ENCODE measurements at regions not wholly inside any gene's neighbourhood (a gene's known extent, or its start where the extent isn't known, plus 50 kb on each side); places are given as distances from the start of the nearest gene placed in this dataset.

DNA sequence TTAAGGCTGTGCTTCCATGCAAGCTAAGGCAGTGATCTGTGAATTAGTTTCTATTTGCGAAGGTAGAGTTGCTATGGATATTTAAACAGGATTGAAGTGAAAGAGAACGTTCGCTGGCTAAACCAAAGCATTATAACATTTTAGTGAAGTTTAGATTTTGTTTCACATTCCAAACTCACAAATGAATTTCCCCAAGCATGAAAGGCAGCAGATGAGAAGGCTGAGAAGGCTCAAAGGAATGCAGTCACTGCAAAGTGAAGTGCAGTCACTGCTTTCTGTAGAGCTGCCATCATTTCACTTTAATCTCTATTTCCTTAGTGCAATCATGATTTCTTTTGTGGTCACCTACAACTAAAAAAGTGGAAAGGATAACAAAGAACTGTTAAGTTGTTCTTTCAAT lies 334.7 kb upstream of the NR3C2 start:
- no peaks in the 10 kb centered on the region for H3K36me3 Mint-ChIP-seq (ENCODE audit: low read depth)
- no peak overlapping the region for H3K4me3 Mint-ChIP-seq
- H3K4me1 Mint-ChIP-seq (ENCODE audit: low read depth) = no peaks in the 10 kb centered on the region
- ChIA-PET CTCF (no interaction called here), POLR2A (no interaction called here)
- DNase-seq (no peak), ATAC-seq (no peak)
- H3K27me3 Mint-ChIP-seq (ENCODE audit: low read depth) = no peaks in the 10 kb centered on the region
- no peak overlapping the region for H3K27ac Mint-ChIP-seq
- H3K9me3 Mint-ChIP-seq (ENCODE audit: insufficient read depth) = no peaks in the 10 kb centered on the region

DNA sequence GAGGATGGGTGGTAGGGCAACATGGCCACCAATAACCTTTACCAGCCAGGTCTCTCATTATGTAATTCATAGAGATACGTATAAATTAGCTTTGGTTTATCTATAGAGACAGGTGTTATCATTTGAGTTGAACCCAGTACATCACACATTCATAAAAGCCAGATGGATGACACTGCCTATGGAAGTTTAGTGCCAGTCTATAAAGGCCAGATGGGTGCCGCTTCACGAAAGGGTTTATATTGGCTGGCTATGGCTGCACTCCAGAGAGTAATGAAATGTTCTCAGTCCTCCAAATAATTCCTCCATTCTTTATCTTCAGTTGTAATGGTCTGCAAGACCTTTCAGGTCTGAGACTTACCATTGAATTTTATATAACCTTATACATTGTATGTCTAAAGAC lies 331.9 kb upstream of the NR3C2 start:
- POLR2A ChIA-PET = no interaction called here
- ATAC-seq = no peak
- CTCF ChIA-PET = no interaction called here
- DNase-seq = no peak
- Mint-ChIP-seq H3K36me3 (ENCODE audit: low read depth) (no peaks in the 10 kb centered on the region), H3K4me1 (ENCODE audit: low read depth) (no peaks in the 10 kb centered on the region), H3K4me3 (no peak overlapping the region), H3K27ac (no peak overlapping the region), H3K27me3 (ENCODE audit: low read depth) (no peaks in the 10 kb centered on the region), H3K9me3 (ENCODE audit: insufficient read depth) (no peaks in the 10 kb centered on the region)

DNA sequence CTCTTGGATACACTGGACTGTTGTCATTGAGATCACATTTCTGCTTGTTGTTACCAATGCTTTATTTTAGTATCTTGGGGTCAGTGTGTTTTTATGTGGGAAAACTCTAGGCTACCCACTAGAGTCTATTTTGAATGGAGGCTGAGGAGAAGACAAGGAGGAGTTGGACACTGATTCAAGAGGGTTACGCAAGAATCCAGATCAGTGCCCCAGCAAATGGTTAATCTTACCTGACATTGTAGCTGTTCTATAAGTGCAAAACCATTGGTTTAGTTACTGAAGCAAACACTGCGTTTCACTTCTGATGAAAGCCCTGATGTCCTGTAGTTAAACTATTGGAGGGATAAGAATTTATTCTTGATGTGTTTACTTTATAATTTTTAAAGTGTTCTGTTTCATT lies 331.1 kb upstream of the NR3C2 start:
- ATAC-seq (no peak), DNase-seq (no peak)
- H3K27ac Mint-ChIP-seq = no peak overlapping the region
- ChIA-PET POLR2A (no interaction called here), CTCF (no interaction called here)
- no peaks in the 10 kb centered on the region for H3K36me3 Mint-ChIP-seq (ENCODE audit: low read depth)
- no peaks in the 10 kb centered on the region for H3K27me3 Mint-ChIP-seq (ENCODE audit: low read depth)
- H3K4me1 Mint-ChIP-seq (ENCODE audit: low read depth) = no peaks in the 10 kb centered on the region
- H3K9me3 Mint-ChIP-seq (ENCODE audit: insufficient read depth) = no peaks in the 10 kb centered on the region
- no peak overlapping the region for H3K4me3 Mint-ChIP-seq

DNA sequence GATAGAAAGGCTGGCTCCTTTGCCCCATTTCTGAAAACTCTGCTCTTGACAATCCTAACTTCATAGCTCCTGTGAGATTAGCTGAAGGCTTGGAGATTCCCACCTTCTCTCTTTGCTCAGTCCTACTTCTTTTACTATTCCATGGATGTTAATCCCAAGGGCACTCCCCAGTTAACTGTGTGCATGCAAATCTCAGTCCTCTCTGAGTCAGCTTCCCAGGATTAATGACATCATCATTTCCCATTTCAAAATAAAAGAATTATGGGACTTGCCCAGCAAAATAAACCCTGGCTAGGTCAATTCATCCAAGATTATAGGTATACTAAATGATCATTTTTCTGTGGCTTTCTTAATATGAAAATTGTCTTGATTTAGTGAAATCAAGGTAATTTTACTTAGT lies 328.6 kb upstream of the NR3C2 start:
- DNase-seq = no peak
- ChIA-PET CTCF (no interaction called here), POLR2A (no interaction called here)

DNA sequence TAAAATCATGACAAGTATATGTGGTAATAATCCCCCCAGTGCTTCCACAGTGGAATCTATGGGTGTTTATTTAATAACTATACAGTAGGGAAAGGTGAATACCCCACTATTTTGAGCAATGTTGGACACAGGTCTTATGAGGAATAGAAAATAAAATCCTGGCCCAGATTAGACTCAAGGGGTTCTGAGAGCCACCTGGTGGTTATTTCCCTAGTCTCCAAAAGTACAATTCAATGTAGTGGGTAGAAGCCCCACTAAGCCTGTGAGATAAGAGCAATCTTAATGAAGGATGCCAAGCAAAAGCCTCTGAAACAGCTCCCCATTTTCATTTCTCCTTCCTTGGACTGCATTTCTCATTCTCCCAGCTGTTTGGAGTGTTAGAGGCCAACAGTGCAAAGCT lies 328.2 kb upstream of the NR3C2 start:
- Mint-ChIP-seq H3K4me1 (ENCODE audit: low read depth) (no peaks in the 10 kb centered on the region), H3K9me3 (ENCODE audit: insufficient read depth) (no peaks in the 10 kb centered on the region), H3K36me3 (ENCODE audit: low read depth) (no peaks in the 10 kb centered on the region), H3K27ac (no peak overlapping the region), H3K27me3 (ENCODE audit: low read depth) (no peaks in the 10 kb centered on the region), H3K4me3 (no peak overlapping the region)
- CTCF ChIA-PET = no interaction called here
- ATAC-seq (no peak), DNase-seq (no peak)
- POLR2A ChIA-PET = no interaction called here

More for the DNA sequence above, 328.6 kb upstream of the NR3C2 start:
- H3K27me3 Mint-ChIP-seq (ENCODE audit: low read depth) = no peaks in the 10 kb centered on the region
- no peak for ATAC-seq
- no peaks in the 10 kb centered on the region for H3K9me3 Mint-ChIP-seq (ENCODE audit: insufficient read depth)
- no peak overlapping the region for H3K27ac Mint-ChIP-seq
- no peak overlapping the region for H3K4me3 Mint-ChIP-seq
- no peaks in the 10 kb centered on the region for H3K36me3 Mint-ChIP-seq (ENCODE audit: low read depth)
- H3K4me1 Mint-ChIP-seq (ENCODE audit: low read depth) = no peaks in the 10 kb centered on the region

DNA sequence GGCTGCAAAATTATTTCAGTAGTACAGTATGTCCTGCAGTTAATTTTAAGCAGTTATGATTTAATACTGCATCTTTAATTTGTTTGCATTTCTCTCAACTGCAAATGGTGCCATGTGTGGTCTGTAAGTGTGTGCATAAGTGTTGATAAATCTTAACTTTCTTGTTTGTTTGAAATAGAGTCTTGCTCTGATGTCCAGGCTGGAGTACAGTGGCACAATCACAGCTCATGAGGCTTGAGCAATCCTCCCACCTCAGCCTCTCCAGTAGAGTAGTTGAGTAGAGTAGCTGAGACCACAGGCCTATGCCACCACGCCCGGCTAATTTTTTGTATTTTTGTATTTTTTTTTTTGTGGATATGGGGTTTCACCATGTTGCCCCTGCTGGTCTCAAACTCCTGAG lies 322.5 kb upstream of the NR3C2 start:
- POLR2A ChIA-PET = no interaction called here
- CTCF ChIA-PET = no interaction called here
- no peaks in the 10 kb centered on the region for H3K4me1 Mint-ChIP-seq (ENCODE audit: low read depth)
- H3K4me3 Mint-ChIP-seq = no peak overlapping the region
- no peaks in the 10 kb centered on the region for H3K27me3 Mint-ChIP-seq (ENCODE audit: low read depth)
- H3K36me3 Mint-ChIP-seq (ENCODE audit: low read depth) = no peaks in the 10 kb centered on the region
- H3K9me3 Mint-ChIP-seq (ENCODE audit: insufficient read depth) = no peaks in the 10 kb centered on the region
- no peak for ATAC-seq
- no peak overlapping the region for H3K27ac Mint-ChIP-seq
- DNase-seq = no peak

DNA sequence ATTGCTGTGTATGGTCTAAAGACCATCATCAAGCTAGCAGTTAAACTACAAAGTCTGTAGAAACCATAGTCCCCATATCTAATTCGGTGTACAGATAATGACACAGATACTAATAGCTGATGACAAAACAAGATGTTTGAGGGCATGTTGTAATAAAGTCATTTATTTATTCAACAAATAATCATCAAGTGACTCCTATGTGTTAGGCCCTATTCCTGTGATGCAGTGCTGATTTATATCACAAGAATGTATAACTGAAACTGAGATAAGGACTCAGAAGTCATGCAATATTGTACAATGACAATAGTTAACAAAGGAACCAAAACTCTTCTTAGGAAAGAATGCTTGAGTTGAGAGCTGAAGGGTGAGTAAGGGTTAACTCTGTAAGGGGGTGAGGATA lies 315.0 kb upstream of the NR3C2 start:
- no peak for ATAC-seq
- POLR2A ChIA-PET = no interaction called here
- H3K4me3 Mint-ChIP-seq = no peak overlapping the region

DNA sequence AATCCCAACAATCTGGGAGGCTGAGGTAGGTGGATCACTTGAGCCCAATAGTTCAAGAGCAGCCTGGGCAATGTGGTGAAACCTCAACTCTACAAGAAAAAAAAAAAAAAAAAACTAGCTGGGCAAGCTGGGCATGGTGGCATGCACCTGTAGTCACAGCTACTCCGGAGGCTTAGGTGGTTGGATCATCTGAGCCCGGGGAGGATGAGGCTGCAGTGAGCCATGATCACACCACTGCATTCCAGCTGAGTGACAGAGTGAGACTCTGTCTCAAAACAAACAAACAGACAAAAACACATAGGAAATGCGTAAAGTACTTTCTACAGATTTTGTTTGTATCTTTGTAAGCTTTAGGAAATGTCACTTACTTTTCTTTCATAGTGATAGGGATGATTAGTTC lies 307.2 kb upstream of the NR3C2 start:
- Mint-ChIP-seq H3K27ac (no peak overlapping the region), H3K4me1 (ENCODE audit: low read depth) (no peaks in the 10 kb centered on the region), H3K4me3 (no peak overlapping the region), H3K36me3 (ENCODE audit: low read depth) (no peaks in the 10 kb centered on the region), H3K27me3 (ENCODE audit: low read depth) (no peaks in the 10 kb centered on the region), H3K9me3 (ENCODE audit: insufficient read depth) (no peaks in the 10 kb centered on the region)
- DNase-seq = no peak
- CTCF ChIA-PET = no interaction called here
- POLR2A ChIA-PET = no interaction called here
- no peak for ATAC-seq

More for the DNA sequence above, 315.0 kb upstream of the NR3C2 start:
- Mint-ChIP-seq H3K4me1 (ENCODE audit: low read depth) (no peaks in the 10 kb centered on the region), H3K27ac (no peak overlapping the region), H3K9me3 (ENCODE audit: insufficient read depth) (no peaks in the 10 kb centered on the region), H3K27me3 (ENCODE audit: low read depth) (no peaks in the 10 kb centered on the region), H3K36me3 (ENCODE audit: low read depth) (no peaks in the 10 kb centered on the region)
- CTCF ChIA-PET = no interaction called here
- no peak for DNase-seq

DNA sequence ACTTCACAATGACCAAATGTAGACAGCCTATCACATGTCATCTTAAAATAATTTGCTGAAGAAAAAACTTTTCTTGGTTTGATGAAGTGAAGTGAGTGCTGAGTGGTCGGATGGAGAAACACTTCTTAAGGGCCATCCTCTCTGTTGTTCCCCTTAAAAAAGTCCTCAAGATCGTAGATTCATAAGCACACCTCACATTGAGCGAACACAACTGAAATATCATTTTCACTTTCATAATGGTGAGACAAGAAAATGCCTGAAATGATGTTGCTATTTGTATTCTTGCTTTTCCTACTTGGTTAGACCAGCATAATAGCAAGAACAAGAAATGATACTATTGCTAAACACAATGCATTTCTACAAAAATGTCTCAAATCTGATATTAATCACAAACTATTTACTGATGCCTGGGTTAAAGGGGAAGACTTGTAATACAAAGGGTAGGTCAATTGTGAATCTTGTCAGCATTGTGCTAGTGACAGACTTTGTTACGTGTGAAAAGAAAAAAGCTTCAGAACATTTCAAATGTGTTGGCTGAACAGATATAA lies 305.6 kb upstream of the NR3C2 start:
- ChIA-PET CTCF (no interaction called here), POLR2A (no interaction called here)
- H3K27ac Mint-ChIP-seq = no peak overlapping the region
- H3K4me3 Mint-ChIP-seq = no peak overlapping the region
- no peak for DNase-seq
- no peaks in the 10 kb centered on the region for H3K4me1 Mint-ChIP-seq (ENCODE audit: low read depth)
- no peaks in the 10 kb centered on the region for H3K27me3 Mint-ChIP-seq (ENCODE audit: low read depth)
- ATAC-seq = no peak
- H3K9me3 Mint-ChIP-seq (ENCODE audit: insufficient read depth) = no peaks in the 10 kb centered on the region
- H3K36me3 Mint-ChIP-seq (ENCODE audit: low read depth) = no peaks in the 10 kb centered on the region

DNA sequence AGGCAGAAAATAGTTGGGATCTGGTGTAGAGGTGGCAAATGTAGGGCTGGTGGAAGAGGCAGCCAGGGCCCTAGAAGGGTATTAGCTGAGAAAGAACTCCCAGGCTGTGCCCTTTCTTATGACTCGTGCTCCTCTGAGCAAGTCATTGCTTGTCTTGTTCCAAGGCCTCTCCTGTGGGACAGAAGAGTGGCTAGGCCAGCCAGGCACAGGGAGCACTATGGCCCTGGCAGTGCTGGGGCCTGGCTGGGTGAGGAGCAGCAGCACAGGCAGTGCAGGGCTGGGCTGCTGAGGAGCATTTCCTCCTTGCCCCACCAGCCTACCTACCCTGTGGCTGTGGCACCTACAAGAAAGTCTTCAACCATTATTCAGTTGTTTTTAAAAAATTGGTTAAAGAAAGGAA lies 298.5 kb upstream of the NR3C2 start:
- H3K9me3 Mint-ChIP-seq (ENCODE audit: insufficient read depth) = no peaks in the 10 kb centered on the region
- H3K27ac Mint-ChIP-seq = no peak overlapping the region
- no peak overlapping the region for H3K4me3 Mint-ChIP-seq
- CTCF ChIA-PET = no interaction called here
- H3K4me1 Mint-ChIP-seq (ENCODE audit: low read depth) = no peaks in the 10 kb centered on the region
- H3K36me3 Mint-ChIP-seq (ENCODE audit: low read depth) = no peaks in the 10 kb centered on the region
- no peaks in the 10 kb centered on the region for H3K27me3 Mint-ChIP-seq (ENCODE audit: low read depth)
- DNase-seq (no peak), ATAC-seq (no peak)
- POLR2A ChIA-PET = no interaction called here

DNA sequence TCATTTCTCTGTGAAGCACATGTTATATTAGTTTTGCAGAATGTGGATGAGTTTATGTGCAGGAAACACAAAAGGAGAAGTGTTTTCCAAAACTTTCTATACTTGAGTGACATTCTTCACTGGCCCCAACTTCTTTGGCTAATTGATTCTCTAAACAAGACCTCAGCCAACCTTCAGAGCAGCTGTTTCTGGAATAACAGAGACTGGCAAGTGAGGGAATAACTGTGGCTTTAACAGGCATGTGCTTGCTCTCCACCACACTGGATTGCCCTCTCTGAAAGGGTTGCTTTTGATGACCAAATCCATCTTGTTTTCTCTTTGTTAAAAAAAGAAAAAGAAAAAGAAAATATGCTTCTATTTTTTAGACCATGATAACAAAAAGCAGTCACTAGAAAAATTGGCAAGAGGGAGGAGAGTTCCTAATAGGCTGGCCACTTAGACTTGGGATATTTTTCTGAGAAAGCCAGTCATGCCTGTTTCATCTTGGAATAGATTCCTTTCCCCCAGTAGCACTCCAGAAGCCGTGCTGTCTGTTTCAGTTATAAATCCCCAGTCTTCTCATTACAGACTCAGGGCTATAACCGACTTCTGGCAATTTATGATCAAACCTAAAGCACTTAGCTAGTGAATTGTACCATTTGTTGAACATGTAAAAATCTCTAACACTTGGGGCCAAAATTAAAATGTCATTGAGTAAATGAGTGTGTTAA lies 295.0 kb upstream of the NR3C2 start:
- ChIA-PET CTCF (no interaction called here), POLR2A (no interaction called here)
- DNase-seq = no peak
- ATAC-seq = no peak
- H3K4me3 Mint-ChIP-seq = no peak overlapping the region
- no peaks in the 10 kb centered on the region for H3K4me1 Mint-ChIP-seq (ENCODE audit: low read depth)
- no peaks in the 10 kb centered on the region for H3K36me3 Mint-ChIP-seq (ENCODE audit: low read depth)
- H3K27ac Mint-ChIP-seq = no peak overlapping the region
- no peaks in the 10 kb centered on the region for H3K27me3 Mint-ChIP-seq (ENCODE audit: low read depth)
- H3K9me3 Mint-ChIP-seq (ENCODE audit: insufficient read depth) = no peaks in the 10 kb centered on the region

DNA sequence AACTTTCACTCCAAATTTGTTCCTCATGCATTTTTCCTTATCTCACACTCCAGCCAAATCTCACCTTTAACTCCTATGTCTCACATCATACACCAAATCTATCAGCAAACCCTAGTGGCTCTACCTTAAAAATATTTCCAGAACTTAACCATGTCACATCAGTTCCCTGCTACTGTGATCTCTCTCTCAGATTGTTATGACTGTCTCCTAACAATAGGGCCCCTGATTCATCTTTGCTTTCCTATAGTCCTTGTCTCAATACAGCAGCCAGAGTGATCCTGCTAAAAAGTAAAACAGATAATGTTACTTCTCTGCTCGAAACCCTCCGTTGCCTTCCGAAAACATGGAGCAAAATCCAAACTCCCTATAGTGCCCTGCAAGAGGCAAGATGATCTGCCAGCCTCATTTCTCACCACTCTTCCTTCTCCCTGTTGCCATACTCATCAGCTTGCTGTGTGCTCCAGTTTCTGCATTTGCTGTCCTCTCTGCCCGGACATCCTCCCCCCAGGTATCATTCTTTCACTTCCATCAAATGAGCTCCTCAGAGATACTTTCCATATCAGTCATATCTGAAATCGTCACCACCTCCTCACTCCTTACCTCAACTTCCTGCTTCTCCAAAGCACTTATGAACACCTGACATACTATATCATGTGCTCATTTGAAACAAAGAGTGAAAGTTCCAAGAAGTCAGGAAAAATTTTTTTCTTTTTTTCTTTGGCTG lies 293.4 kb upstream of the NR3C2 start:
- ATAC-seq (no peak), DNase-seq (no peak)
- no peak overlapping the region for H3K4me3 Mint-ChIP-seq
- H3K36me3 Mint-ChIP-seq (ENCODE audit: low read depth) = no peaks in the 10 kb centered on the region
- CTCF ChIA-PET = no interaction called here
- no peaks in the 10 kb centered on the region for H3K27me3 Mint-ChIP-seq (ENCODE audit: low read depth)
- H3K9me3 Mint-ChIP-seq (ENCODE audit: insufficient read depth) = no peaks in the 10 kb centered on the region
- H3K4me1 Mint-ChIP-seq (ENCODE audit: low read depth) = no peaks in the 10 kb centered on the region
- POLR2A ChIA-PET = no interaction called here
- H3K27ac Mint-ChIP-seq = no peak overlapping the region

DNA sequence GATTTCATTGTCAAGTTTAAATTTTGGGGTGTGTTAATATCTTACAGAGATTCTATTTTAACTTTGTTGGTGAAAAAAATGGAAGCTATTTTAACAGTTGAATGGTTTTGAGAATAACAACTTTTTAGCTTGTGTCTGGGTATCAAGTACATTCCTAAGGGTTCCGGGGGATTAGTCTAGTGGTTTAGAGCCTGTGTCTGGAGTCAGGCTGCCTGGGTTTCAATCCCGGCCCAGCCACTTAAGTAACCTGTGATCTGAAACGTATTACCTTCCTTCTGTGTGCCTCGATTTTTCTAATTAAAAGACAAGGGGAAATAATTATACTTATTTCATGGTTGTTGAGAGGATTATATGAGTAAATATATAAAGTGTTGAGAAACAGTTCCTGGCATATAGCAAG lies 288.6 kb upstream of the NR3C2 start:
- no peaks in the 10 kb centered on the region for H3K36me3 Mint-ChIP-seq (ENCODE audit: low read depth)
- H3K4me1 Mint-ChIP-seq (ENCODE audit: low read depth) = no peaks in the 10 kb centered on the region
- no peak overlapping the region for H3K4me3 Mint-ChIP-seq
- no peaks in the 10 kb centered on the region for H3K27me3 Mint-ChIP-seq (ENCODE audit: low read depth)
- DNase-seq (no peak), ATAC-seq (no peak)
- CTCF ChIA-PET = no interaction called here
- H3K9me3 Mint-ChIP-seq (ENCODE audit: insufficient read depth) = no peaks in the 10 kb centered on the region
- POLR2A ChIA-PET = no interaction called here
- H3K27ac Mint-ChIP-seq = no peak overlapping the region
